Lower leg skin (tissue), 4 donors: ENCODE measurements at regions not wholly inside any gene's neighbourhood (a gene's known extent, or its start where the extent isn't known, plus 50 kb on each side); places are given as distances from the start of the nearest gene placed in this dataset.

ENCODE experiments used
- DNase-seq, 2 donors: peaks; one replicate each; pipeline ENCODE4 v3.0.0-alpha.2; 2019; ENCODE audit warnings: low spot score in 2 of 2
- H3K4me3 ChIP-seq: fragments of 200-600 bp; sonication (generic); 2 replicates; pipeline ENCODE4 v1.5.1; 2017; ENCODE audit warnings: mild to moderate bottlenecking, low read depth; ENCODE audit not compliant: poor library complexity, severe bottlenecking
- POLR2A ChIP-seq, 2 donors: fragments of 450-650 bp; IDR thresholded peaks; one replicate each; pipeline ENCODE4 v1.6.1; 2016 to 2017; ENCODE audit warnings: antibody characterized with exemption in 2 of 2, mild to moderate bottlenecking in 1 of 2, moderate library complexity in 1 of 2
- WGBS, 2 donors: methylation state at CpG; one replicate each; pipeline ENCODE4 v1.1.5; 2018; 5-methylcytosine and 5-hydroxymethylcytosine counted together
- intact Hi-C: fragments of 100-400 bp; cut with DNase I; formaldehyde crosslinking; loops from one replicate; pipeline ENCODE4 v1.15.0; 2023; ENCODE audit warnings: low total_unique reads
- TF ChIP-seq, protein P1 (sequence below), 3 donors: fragments of 450-650 bp; IDR thresholded peaks; one replicate each; pipeline ENCODE4 v1.5.1; 2016; ENCODE audit warnings: antibody characterized with exemption in 3 of 3, mild to moderate bottlenecking in 3 of 3, moderate library complexity in 2 of 3

DNA sequence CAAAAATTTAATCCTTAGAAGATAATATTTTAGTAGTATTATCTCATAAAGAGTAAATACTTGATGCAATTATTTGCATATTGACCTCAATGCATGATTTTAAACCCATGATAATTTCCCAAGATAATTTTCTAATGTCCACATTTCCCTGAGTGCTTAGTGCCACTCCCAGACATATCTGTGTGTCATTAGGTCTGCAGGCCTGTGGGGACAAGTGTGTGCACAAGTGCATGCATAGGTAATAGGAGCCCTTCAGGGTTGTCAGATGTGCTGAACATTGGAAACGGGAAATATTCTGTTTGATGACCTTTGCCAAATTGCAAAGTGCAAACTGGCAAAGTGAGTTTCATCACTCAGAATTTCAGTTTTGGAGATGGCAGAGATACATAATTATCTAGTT is 369.9 kb downstream of the KLF5 start:
- intact Hi-C loops, result no loop called here
- TF ChIP-seq, protein P1, sequence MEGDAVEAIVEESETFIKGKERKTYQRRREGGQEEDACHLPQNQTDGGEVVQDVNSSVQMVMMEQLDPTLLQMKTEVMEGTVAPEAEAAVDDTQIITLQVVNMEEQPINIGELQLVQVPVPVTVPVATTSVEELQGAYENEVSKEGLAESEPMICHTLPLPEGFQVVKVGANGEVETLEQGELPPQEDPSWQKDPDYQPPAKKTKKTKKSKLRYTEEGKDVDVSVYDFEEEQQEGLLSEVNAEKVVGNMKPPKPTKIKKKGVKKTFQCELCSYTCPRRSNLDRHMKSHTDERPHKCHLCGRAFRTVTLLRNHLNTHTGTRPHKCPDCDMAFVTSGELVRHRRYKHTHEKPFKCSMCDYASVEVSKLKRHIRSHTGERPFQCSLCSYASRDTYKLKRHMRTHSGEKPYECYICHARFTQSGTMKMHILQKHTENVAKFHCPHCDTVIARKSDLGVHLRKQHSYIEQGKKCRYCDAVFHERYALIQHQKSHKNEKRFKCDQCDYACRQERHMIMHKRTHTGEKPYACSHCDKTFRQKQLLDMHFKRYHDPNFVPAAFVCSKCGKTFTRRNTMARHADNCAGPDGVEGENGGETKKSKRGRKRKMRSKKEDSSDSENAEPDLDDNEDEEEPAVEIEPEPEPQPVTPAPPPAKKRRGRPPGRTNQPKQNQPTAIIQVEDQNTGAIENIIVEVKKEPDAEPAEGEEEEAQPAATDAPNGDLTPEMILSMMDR (IDR thresholded peaks at IDR 0.05), result no peak
- no peak for TF ChIP-seq POLR2A (IDR thresholded peaks at IDR 0.05)
- 37 to 50% methylated on average over 1 of the region's 1 CpG for WGBS, 2 donors
- DNase-seq, result no peak
- H3K4me3 ChIP-seq, result no peak overlapping the region

DNA sequence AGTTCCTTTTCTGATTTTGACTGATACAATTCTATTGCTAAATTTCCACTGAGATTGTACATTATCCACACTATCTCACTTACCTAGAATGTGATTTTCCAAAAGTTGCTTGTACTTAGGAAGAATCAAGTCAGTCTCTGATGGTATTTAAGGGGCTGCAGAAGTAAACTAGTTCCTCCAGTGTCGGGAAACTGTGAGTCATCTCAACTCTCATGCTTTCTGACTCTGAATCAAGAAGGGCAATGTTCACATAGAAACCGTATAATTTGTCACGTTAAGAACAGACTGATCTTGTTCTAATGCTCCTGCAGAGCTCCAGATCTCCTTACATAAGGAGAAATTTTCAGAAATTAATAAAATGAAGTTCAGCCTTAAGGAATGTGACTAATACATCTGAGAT is 369.3 kb downstream of the KLF5 start:
- WGBS, 2 donors, result 23 to 37% methylated on average over 3 of the region's 3 CpGs
- TF ChIP-seq, protein P1 (IDR thresholded peaks at IDR 0.05), result no peak
- TF ChIP-seq POLR2A (IDR thresholded peaks at IDR 0.05), result no peak
- intact Hi-C loops, result no loop called here
- DNase-seq, result no peak
- no peak overlapping the region for H3K4me3 ChIP-seq

GRCh38 chr13:73422973-73423372 is 364.2 kb downstream of the KLF5 start:
- no peak for DNase-seq
- intact Hi-C loops, result no loop called here
- H3K4me3 ChIP-seq, result no peak overlapping the region
- TF ChIP-seq POLR2A (IDR thresholded peaks at IDR 0.05), result no peak
- TF ChIP-seq, protein P1 (IDR thresholded peaks at IDR 0.05), result no peak
- 33 to 47% methylated on average over 2 of the region's 2 CpGs for WGBS, 2 donors

DNA sequence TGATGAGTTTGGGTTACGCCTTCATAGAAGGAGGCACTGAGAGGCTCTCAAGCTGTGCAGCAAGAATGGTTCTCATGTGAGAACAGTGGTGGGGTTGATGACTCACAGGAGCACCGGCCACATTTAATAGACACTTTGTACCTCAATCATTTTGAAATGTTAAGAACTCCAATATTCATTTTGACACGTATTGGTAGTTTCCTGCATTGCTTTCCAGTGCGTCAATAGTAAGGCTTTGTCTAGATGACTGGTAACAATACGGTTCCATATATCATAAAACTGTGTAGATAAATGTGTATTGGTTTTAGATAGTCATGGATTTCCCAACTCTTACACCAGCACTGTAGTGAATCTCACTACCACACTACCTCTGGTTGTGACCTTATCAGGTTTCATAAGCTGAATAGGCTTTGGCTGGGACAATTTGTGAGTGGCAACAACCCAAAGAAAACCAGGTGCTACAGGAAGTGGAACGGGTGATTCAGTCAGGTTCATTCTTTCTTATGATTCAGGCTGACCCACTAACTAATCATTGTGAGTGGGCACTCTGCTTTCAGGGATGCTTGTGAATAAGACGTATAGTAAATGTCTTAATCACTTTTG is 362.6 kb downstream of the KLF5 start:
- intact Hi-C loops, result no loop called here
- WGBS, 2 donors, result 69 to 71% methylated on average over 7 of the region's 7 CpGs
- no peak overlapping the region for H3K4me3 ChIP-seq
- TF ChIP-seq, protein P1 (IDR thresholded peaks at IDR 0.05), result no peak
- TF ChIP-seq POLR2A (IDR thresholded peaks at IDR 0.05), result no peak
- no peak for DNase-seq

DNA sequence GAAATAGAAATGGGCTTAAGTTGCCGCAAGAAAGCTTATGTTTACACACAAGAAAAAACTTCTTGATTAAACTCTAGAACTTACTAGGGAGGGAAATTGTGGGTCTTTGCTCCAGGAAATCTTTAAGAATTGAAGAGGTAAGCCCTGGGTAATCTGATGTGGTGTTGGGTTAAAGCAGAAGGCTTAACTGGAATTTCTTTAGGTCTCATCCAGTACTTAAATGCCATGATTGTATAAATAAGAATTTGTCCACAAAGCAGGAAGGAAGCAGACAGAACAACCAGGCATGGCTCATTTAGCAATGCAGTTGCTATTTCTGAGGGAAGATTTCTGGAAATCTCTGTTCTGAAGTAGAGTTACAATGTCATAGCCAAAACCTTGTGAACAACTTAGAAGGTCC is 360.4 kb downstream of the KLF5 start:
- WGBS, 2 donors, result 91 to 93% methylated on average over 1 of the region's 1 CpG
- no peak overlapping the region for H3K4me3 ChIP-seq
- no peak for TF ChIP-seq POLR2A (IDR thresholded peaks at IDR 0.05)
- TF ChIP-seq, protein P1 (IDR thresholded peaks at IDR 0.05), result no peak
- no peak for DNase-seq
- intact Hi-C loops, result no loop called here

- no peak for DNase-seq
- TF ChIP-seq, protein P1 (IDR thresholded peaks at IDR 0.05), result no peak
- TF ChIP-seq POLR2A (IDR thresholded peaks at IDR 0.05), result no peak
- no peak overlapping the region for H3K4me3 ChIP-seq
- intact Hi-C loops, result no loop called here
- 90 to 91% methylated on average over 13 of the region's 13 CpGs for WGBS, 2 donors
Measured at GRCh38 chr13:73417012-73417615, 358.3 kb downstream of the KLF5 start.
